Breast epithelium (tissue), 3 donors: ENCODE measurements at regions not wholly inside any gene's neighbourhood (a gene's known extent, or its start where the extent isn't known, plus 50 kb on each side); places are given as distances from the start of the nearest gene placed in this dataset.

Source experiments
- CTCF ChIP-seq, 3 donors: fragments of 450-650 bp; IDR thresholded peaks; one replicate each; pipeline ENCODE4 v1.5.1; 2016 to 2017; ENCODE audit warnings: antibody characterized with exemption in 3 of 3, mild to moderate bottlenecking in 3 of 3, moderate library complexity in 3 of 3
- POLR2A ChIP-seq: fragments of 450-650 bp; IDR thresholded peaks from one replicate; pipeline ENCODE4 v1.6.1; 2016; ENCODE audit warnings: antibody characterized with exemption, mild to moderate bottlenecking, moderate library complexity
- POLR2AphosphoS5 ChIP-seq, 3 donors: sonication (generic); formaldehyde crosslinking; IDR thresholded peaks; one replicate each; pipeline ENCODE4 v1.6.1; 2017; ENCODE audit warnings: antibody characterized with exemption in 3 of 3

GRCh38 chrX:25721564-25721963 is 416.6 kb upstream of the MAGEB18 start:
- TF ChIP-seq CTCF (IDR thresholded peaks at IDR 0.05) (no peak), POLR2A (no peak), POLR2AphosphoS5 (IDR thresholded peaks at IDR 0.05) (no peak)
